PC-3 (cell line): ENCODE measurements at regions not wholly inside any gene's neighbourhood (a gene's known extent, or its start where the extent isn't known, plus 50 kb on each side); places are given as distances from the start of the nearest gene placed in this dataset.

Experiments used
- EZH2 ChIP-seq: fragments of 300-600 bp; sonication (generic); IDR thresholded peaks from one replicate; pipeline ENCODE4 v1.6.1; 2017; ENCODE audit warnings: antibody characterized with exemption, mild to moderate bottlenecking, low read length; ENCODE audit not compliant: unreplicated experiment
- EZH2phosphoT487 ChIP-seq: fragments of 300-600 bp; sonication (generic); IDR thresholded peaks from 2 replicates; pipeline ENCODE4 v1.6.1; 2018; ENCODE audit warnings: mild to moderate bottlenecking, antibody characterized with exemption, low read length, borderline replicate concordance
- TF ChIP-seq, protein P1 (sequence below): fragments of 300-600 bp; sonication (generic); conservative IDR thresholded peaks from 2 replicates; pipeline ENCODE4 v1.5.1; 2017; ENCODE audit warnings: antibody characterized with exemption, low read depth, mild to moderate bottlenecking, low read length

- TF ChIP-seq, protein P1, sequence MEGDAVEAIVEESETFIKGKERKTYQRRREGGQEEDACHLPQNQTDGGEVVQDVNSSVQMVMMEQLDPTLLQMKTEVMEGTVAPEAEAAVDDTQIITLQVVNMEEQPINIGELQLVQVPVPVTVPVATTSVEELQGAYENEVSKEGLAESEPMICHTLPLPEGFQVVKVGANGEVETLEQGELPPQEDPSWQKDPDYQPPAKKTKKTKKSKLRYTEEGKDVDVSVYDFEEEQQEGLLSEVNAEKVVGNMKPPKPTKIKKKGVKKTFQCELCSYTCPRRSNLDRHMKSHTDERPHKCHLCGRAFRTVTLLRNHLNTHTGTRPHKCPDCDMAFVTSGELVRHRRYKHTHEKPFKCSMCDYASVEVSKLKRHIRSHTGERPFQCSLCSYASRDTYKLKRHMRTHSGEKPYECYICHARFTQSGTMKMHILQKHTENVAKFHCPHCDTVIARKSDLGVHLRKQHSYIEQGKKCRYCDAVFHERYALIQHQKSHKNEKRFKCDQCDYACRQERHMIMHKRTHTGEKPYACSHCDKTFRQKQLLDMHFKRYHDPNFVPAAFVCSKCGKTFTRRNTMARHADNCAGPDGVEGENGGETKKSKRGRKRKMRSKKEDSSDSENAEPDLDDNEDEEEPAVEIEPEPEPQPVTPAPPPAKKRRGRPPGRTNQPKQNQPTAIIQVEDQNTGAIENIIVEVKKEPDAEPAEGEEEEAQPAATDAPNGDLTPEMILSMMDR = no peak
- TF ChIP-seq EZH2 = no peak
- TF ChIP-seq EZH2phosphoT487 = no peak
Measured at GRCh38 chr5:104186100-104186499, 623.5 kb upstream of the NUDT12 start.
